ENCODE measurements at regions not wholly inside any gene's neighbourhood (a gene's known extent, or its start where the extent isn't known, plus 50 kb on each side); places are given as distances from the start of the nearest gene placed in this dataset.

GRCh38 chr10:4385231-4385870, 440.7 kb upstream of the AKR1E2 start:
- no peak for DNase-seq (ENCODE audit: low spot score)

GRCh38 chr10:4384245-4384644, 441.8 kb upstream of the AKR1E2 start:
- no peak for DNase-seq (ENCODE audit: low spot score)

- no peak for DNase-seq (ENCODE audit: low spot score)
Measured at GRCh38 chr10:4383651-4384098, 442.3 kb upstream of the AKR1E2 start.

- DNase-seq (ENCODE audit: low spot score), result no peak
Measured at GRCh38 chr10:4382811-4383210, 443.2 kb upstream of the AKR1E2 start.

GRCh38 chr10:4373612-4374011, 452.4 kb upstream of the AKR1E2 start:
- no peak for DNase-seq (ENCODE audit: low spot score)

- DNase-seq (ENCODE audit: low spot score), result no peak
Measured at GRCh38 chr10:4373098-4373497, 452.9 kb upstream of the AKR1E2 start.

GRCh38 chr10:4372601-4373000, 453.4 kb upstream of the AKR1E2 start:
- DNase-seq (ENCODE audit: low spot score), result no peak

- DNase-seq (ENCODE audit: low spot score), result no peak
Measured at GRCh38 chr10:4371691-4372295, 454.2 kb upstream of the AKR1E2 start.

- no peak for DNase-seq (ENCODE audit: low spot score)
Measured at GRCh38 chr10:4370376-4370775, 455.6 kb upstream of the AKR1E2 start.

- no peak for DNase-seq (ENCODE audit: low spot score)
Measured at GRCh38 chr10:4361581-4361980, 464.4 kb upstream of the AKR1E2 start.

- DNase-seq (ENCODE audit: low spot score), result no peak
Measured at GRCh38 chr10:4359003-4359402, 467.0 kb upstream of the AKR1E2 start.

- DNase-seq (ENCODE audit: low spot score), result no peak
Measured at GRCh38 chr10:4357911-4358310, 468.1 kb upstream of the AKR1E2 start.

GRCh38 chr10:4355350-4355749, 470.7 kb upstream of the AKR1E2 start:
- no peak for DNase-seq (ENCODE audit: low spot score)

GRCh38 chr10:4354382-4354812, 471.6 kb upstream of the AKR1E2 start:
- DNase-seq (ENCODE audit: low spot score), result peak; percentile 15

GRCh38 chr10:4353964-4354363, 472.0 kb upstream of the AKR1E2 start:
- no peak for DNase-seq (ENCODE audit: low spot score)

GRCh38 chr10:4353059-4353655, 472.9 kb upstream of the AKR1E2 start:
- DNase-seq (ENCODE audit: low spot score), result no peak

- DNase-seq (ENCODE audit: low spot score), result no peak
Measured at GRCh38 chr10:4352414-4352961, 473.5 kb upstream of the AKR1E2 start.

- DNase-seq (ENCODE audit: low spot score), result no peak
Measured at GRCh38 chr10:4351723-4352413, 474.1 kb upstream of the AKR1E2 start.

GRCh38 chr10:4347397-4347796, 478.6 kb upstream of the AKR1E2 start:
- no peak for DNase-seq (ENCODE audit: low spot score)

GRCh38 chr10:4345877-4346646, 479.9 kb upstream of the AKR1E2 start:
- no peak for DNase-seq (ENCODE audit: low spot score)

- peak; percentile 7 for DNase-seq (ENCODE audit: low spot score)
Measured at GRCh38 chr10:4344492-4344994, 481.5 kb upstream of the AKR1E2 start.

- DNase-seq (ENCODE audit: low spot score), result no peak
Measured at GRCh38 chr10:4343873-4344272, 482.1 kb upstream of the AKR1E2 start.

Data from RKO (cell line).